H1 (cell line): ENCODE measurements at regions not wholly inside any gene's neighbourhood (a gene's known extent, or its start where the extent isn't known, plus 50 kb on each side); places are given as distances from the start of the nearest gene placed in this dataset.

Source experiments
- CTCF ChIA-PET: fragments of 300-600 bp; sonication (Branson Sonifier 250); formaldehyde crosslinking; loops from one replicate; lab custom pipeline; 2021; ENCODE audit not compliant: partially characterized antibody; lab: Charles Lee
- POLR2A ChIA-PET: fragments of 300-600 bp; sonication (Branson Sonifier 250); formaldehyde crosslinking; loops from one replicate; lab custom pipeline; 2021; ENCODE audit warnings: inconsistent platforms; ENCODE audit not compliant: partially characterized antibody; lab: Charles Lee
- DNase-seq, 2 experiments: peaks; one replicate each; pipeline versions ENCODE4 v3.0.0 to v3.0.0-alpha.2; 2010 to 2022; ENCODE audit warnings: low spot score in 2 of 2, low read depth in 1 of 2, mixed read lengths in 1 of 2
- FAIRE-seq: peaks from 2 replicates; lab custom pipeline; 2011; peaks lifted over from hg19 to GRCh38; lab: Jason Lieb, UNC
- H2AFZ ChIP-seq: 2 replicates; pipeline ENCODE4 v1.8.1; 2012; ENCODE audit warnings: low read length, inconsistent platforms
- H2AK5ac ChIP-seq: 2 replicates; pipeline ENCODE4 v1.6.1; 2013; ENCODE audit warnings: low read depth, low read length
- H2BK120ac ChIP-seq: replicated peaks from 2 replicates; pipeline ENCODE3; 2013; ENCODE audit warnings: low read depth, low read length, inconsistent platforms
- H2BK12ac ChIP-seq: 2 replicates; pipeline ENCODE4 v1.6.1; 2013; ENCODE audit warnings: low read depth, low read length
- H2BK15ac ChIP-seq: 2 replicates; pipeline ENCODE4 v1.6.1; 2013; ENCODE audit warnings: low read length
- H2BK20ac ChIP-seq: 2 replicates; pipeline ENCODE4 v1.6.1; 2013; ENCODE audit warnings: low read length
- H2BK5ac ChIP-seq: 2 replicates; pipeline ENCODE4 v1.6.1; 2013; ENCODE audit warnings: low read depth, low read length
- H3K14ac ChIP-seq: 2 replicates; pipeline ENCODE4 v1.6.1; 2013; ENCODE audit warnings: inconsistent platforms; ENCODE audit not compliant: insufficient read length
- H3K18ac ChIP-seq: 2 replicates; pipeline ENCODE4 v1.6.1; 2013; ENCODE audit warnings: low read length; ENCODE audit errors: extremely low read depth
- H3K23ac ChIP-seq: 2 replicates; pipeline ENCODE4 v1.6.1; 2013; ENCODE audit warnings: inconsistent platforms; ENCODE audit not compliant: insufficient read length
- H3K23me2 ChIP-seq: 2 replicates; pipeline ENCODE4 v1.6.1; 2013; ENCODE audit warnings: low read depth, low read length
- H3K27ac ChIP-seq: 2 replicates; pipeline ENCODE4 v1.6.1; 2011; ENCODE audit warnings: low read depth, low read length, inconsistent platforms
- H3K27me3 ChIP-seq, 4 experiments: replicated peaks in 1 of 4; 1 replicate in 1 of 4; 2 replicates in 3 of 4; pipeline versions ENCODE4 v1.6.1 to v1.8.1; 2011 to 2013; ENCODE audit warnings: low read length in 3 of 4, mild to moderate bottlenecking in 3 of 4, inconsistent platforms in 2 of 4, mixed read lengths in 2 of 4, moderate library complexity in 1 of 4; ENCODE audit not compliant: control insufficient read depth in 3 of 4, insufficient read depth in 3 of 4; ENCODE audit errors: extremely low read depth in 1 of 4
- H3K36me3 ChIP-seq, 4 experiments: 2 replicates each; pipeline versions ENCODE4 v1.6.1 to v1.8.1; 2011 to 2013; ENCODE audit warnings: mild to moderate bottlenecking in 4 of 4, low read length in 3 of 4, moderate library complexity in 2 of 4, control low read depth in 1 of 4, inconsistent platforms in 1 of 4; ENCODE audit not compliant: insufficient read depth in 4 of 4, control insufficient read depth in 2 of 4
- H3K4ac ChIP-seq: replicated peaks from 2 replicates; pipeline ENCODE3; 2013; ENCODE audit warnings: low read length, low read depth, mixed read lengths, inconsistent platforms; ENCODE audit not compliant: insufficient read length
- H3K4me1 ChIP-seq, 4 experiments: replicated peaks in 1 of 4; 1 replicate in 1 of 4; 2 replicates in 3 of 4; pipeline versions ENCODE4 v1.6.1 to v1.8.1; 2011 to 2013; ENCODE audit warnings: low read length in 3 of 4, inconsistent platforms in 2 of 4, mixed read lengths in 1 of 4; ENCODE audit not compliant: insufficient read depth in 4 of 4, control insufficient read depth in 3 of 4
- H3K4me2 ChIP-seq, 2 experiments: 2 replicates each; pipeline versions ENCODE4 v1.6.1 to v1.8.1; 2011 to 2013; ENCODE audit warnings: low read depth in 2 of 2, low read length in 2 of 2, control low read depth in 1 of 2, inconsistent platforms in 1 of 2, mild to moderate bottlenecking in 1 of 2; ENCODE audit not compliant: insufficient read depth in 1 of 2
- H3K4me3 ChIP-seq, 4 experiments: fragments of 200-600, 300-600 bp in 1 of 4; sonication (generic), shearing (Covaris generic), sonication (Bioruptor Twin) in 1 of 4; 2 replicates each; pipeline versions ENCODE4 v1.5.1 to v1.8.1; 2011 to 2016; ENCODE audit warnings: low read length in 4 of 4, low read depth in 3 of 4, control low read depth in 2 of 4, inconsistent platforms in 2 of 4, mild to moderate bottlenecking in 2 of 4, mixed read lengths in 1 of 4, moderate library complexity in 1 of 4; ENCODE audit not compliant: insufficient read depth in 2 of 4; ENCODE audit errors: extremely low read depth in 1 of 4
- H3K56ac ChIP-seq: replicated peaks from 2 replicates; pipeline ENCODE3; 2013; ENCODE audit warnings: low read depth, mild to moderate bottlenecking, mixed read lengths, low read length, inconsistent platforms; ENCODE audit not compliant: insufficient read length
- H3K79me1 ChIP-seq: 2 replicates; pipeline ENCODE4 v1.6.1; 2013; ENCODE audit warnings: low read depth, low read length, control low read depth
- H3K79me2 ChIP-seq, 2 experiments: 2 replicates each; pipeline versions ENCODE4 v1.6.1 to v1.8.1; 2012 to 2013; ENCODE audit warnings: low read length in 2 of 2, mild to moderate bottlenecking in 2 of 2, inconsistent platforms in 1 of 2; ENCODE audit not compliant: insufficient read depth in 2 of 2, control insufficient read depth in 1 of 2
- H3K9ac ChIP-seq, 4 experiments: replicated peaks in 1 of 4; 1 replicate in 1 of 4; 2 replicates in 3 of 4; pipeline versions ENCODE4 v1.6.1 to v1.8.1; 2011 to 2013; ENCODE audit warnings: low read depth in 3 of 4, low read length in 3 of 4, control low read depth in 2 of 4, mild to moderate bottlenecking in 2 of 4, moderate library complexity in 2 of 4, inconsistent platforms in 1 of 4; ENCODE audit errors: extremely low read depth in 1 of 4
- H3K9me3 ChIP-seq, 2 experiments: 2 replicates each; pipeline versions ENCODE4 v1.6.1 to v1.8.1; 2012 to 2013; ENCODE audit warnings: mild to moderate bottlenecking in 2 of 2, moderate library complexity in 2 of 2, control low read depth in 1 of 2, inconsistent platforms in 1 of 2, low read depth in 1 of 2, low read length in 1 of 2, mixed read lengths in 1 of 2; ENCODE audit not compliant: insufficient read depth in 2 of 2
- H4K20me1 ChIP-seq, 2 experiments: replicated peaks in 1 of 2; 2 replicates each; pipeline versions ENCODE3 to v1.8.1; 2011 to 2013; ENCODE audit warnings: inconsistent platforms in 2 of 2, low read length in 2 of 2, mild to moderate bottlenecking in 1 of 2; ENCODE audit not compliant: insufficient read depth in 2 of 2, control insufficient read depth in 1 of 2
- H4K5ac ChIP-seq: 2 replicates; pipeline ENCODE4 v1.6.1; 2013; ENCODE audit warnings: low read length, low read depth, mixed read lengths, inconsistent platforms; ENCODE audit not compliant: insufficient read length
- H4K8ac ChIP-seq: 2 replicates; pipeline ENCODE4 v1.8.0; 2013; ENCODE audit warnings: mild to moderate bottlenecking, moderate library complexity, low read length, inconsistent platforms; ENCODE audit not compliant: insufficient read depth; ENCODE audit errors: extremely low read depth
- H4K91ac ChIP-seq: replicated peaks from 2 replicates; pipeline ENCODE3; 2013; ENCODE audit warnings: low read length, mixed read lengths, inconsistent platforms; ENCODE audit not compliant: insufficient read length
- CBX8 ChIP-seq: fragments of 300-800, 300-1000 bp; sonication (generic); IDR thresholded peaks from 2 replicates; pipeline ENCODE4 v1.7.1; 2016; ENCODE audit warnings: low read depth, low read length, borderline replicate concordance
- CEBPB ChIP-seq: IDR thresholded peaks from 2 replicates; pipeline ENCODE4 v1.6.1; 2012; ENCODE audit warnings: low read depth, low read length
- E2F6 ChIP-seq: IDR thresholded peaks from 2 replicates; pipeline ENCODE4 v1.6.1; 2012; ENCODE audit warnings: inconsistent platforms
- EGR1 ChIP-seq: IDR thresholded peaks from 2 replicates; pipeline ENCODE4 v1.6.1; 2011; ENCODE audit warnings: low read depth, low read length, borderline replicate concordance
- GABPA ChIP-seq: IDR thresholded peaks from 2 replicates; pipeline ENCODE4 v1.6.1; 2011; ENCODE audit warnings: mild to moderate bottlenecking, low read length, moderate library complexity, borderline replicate concordance; ENCODE audit not compliant: insufficient read depth
- JUN ChIP-seq: IDR thresholded peaks from 2 replicates; pipeline ENCODE4 v1.6.1; 2011; ENCODE audit warnings: low read depth, mild to moderate bottlenecking, improper control_type of control experiment, low read length
- MAX ChIP-seq: IDR thresholded peaks from 2 replicates; pipeline ENCODE4 v1.6.1; 2012; ENCODE audit warnings: inconsistent platforms
- POLR2AphosphoS5 ChIP-seq: IDR thresholded peaks from 2 replicates; pipeline ENCODE4 v1.6.1; 2011; ENCODE audit warnings: low read depth, low read length
- RAD21 ChIP-seq, 2 experiments: IDR thresholded peaks in 1 of 2; conservative IDR thresholded peaks in 1 of 2; 2 replicates each; pipeline ENCODE4 v1.6.1; 2011; ENCODE audit warnings: low read depth in 2 of 2, low read length in 2 of 2, improper control_type of control experiment in 1 of 2, inconsistent platforms in 1 of 2, mild to moderate bottlenecking in 1 of 2, moderate library complexity in 1 of 2
- WGBS, 2 experiments: shearing (Covaris generic) in 1 of 2; methylation state at CpG; one replicate each; pipeline versions ENCODE4 v1.1.6 to v1.1.7; 2013 to 2015; ENCODE audit warnings: low lambda C conversion rate in 2 of 2, mixed read lengths in 2 of 2, inconsistent platforms in 1 of 2, low coverage in 1 of 2, missing lambda C conversion rate in 1 of 2; ENCODE audit not compliant: insufficient replicate concordance in 2 of 2, insufficient coverage in 1 of 2, insufficient read length in 1 of 2; ENCODE audit errors: extremely low coverage in 1 of 2, missing lambda C conversion rate in 1 of 2; 5-methylcytosine and 5-hydroxymethylcytosine counted together

DNA sequence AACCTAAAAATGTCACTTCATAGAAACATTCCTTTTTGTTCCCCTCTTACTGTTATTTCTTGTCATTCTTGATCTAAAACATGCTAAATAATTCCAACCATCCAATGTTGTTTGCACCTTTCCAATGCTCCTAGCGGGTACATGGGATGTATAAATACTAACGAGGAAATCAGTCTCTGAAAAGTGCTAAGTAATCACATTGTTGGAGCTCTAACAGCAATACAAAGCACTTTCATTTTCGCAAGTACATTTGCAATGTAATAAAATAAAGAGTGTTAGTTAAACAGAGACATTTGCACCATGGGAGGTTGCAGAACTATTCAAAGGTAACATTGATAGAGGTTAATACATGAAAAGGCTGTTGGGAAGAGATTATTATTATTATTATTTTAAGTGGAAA lies 286.2 kb upstream of the ACVR2A start:
- Histone ChIP-seq H3K27me3 (no peaks in the 10 kb centered on the region), H4K91ac (no peak overlapping the region), H2AFZ (no peak overlapping the region), H2BK20ac (no peak overlapping the region), H3K79me1 (no peaks in the 10 kb centered on the region), H4K8ac (no peak overlapping the region), H3K14ac (no peak overlapping the region), H3K23ac (no peak overlapping the region), H3K4me1 (no peaks in the 10 kb centered on the region), H4K20me1 (no peaks in the 10 kb centered on the region), H2BK120ac (no peak overlapping the region), H3K4me3 (no peak overlapping the region), H2BK5ac (no peak overlapping the region), H3K23me2 (no peaks in the 10 kb centered on the region), H3K9me3 (no peaks in the 10 kb centered on the region), H3K56ac (no peak overlapping the region), H2AK5ac (no peak overlapping the region), H2BK12ac (no peak overlapping the region), H3K27ac (no peak overlapping the region), H2BK15ac (no peak overlapping the region), H3K4ac (no peak overlapping the region), H3K79me2 (no peaks in the 10 kb centered on the region), H3K18ac (no peak overlapping the region), H4K5ac (no peak overlapping the region), H3K9ac (no peak overlapping the region), H3K36me3 (no peaks in the 10 kb centered on the region), H3K4me2 (no peak overlapping the region)
- FAIRE-seq (no peak), DNase-seq (no peak)
- POLR2A ChIA-PET, result no interaction called here
- TF ChIP-seq CEBPB, result no peak
- TF ChIP-seq GABPA, result no peak
- TF ChIP-seq E2F6, result no peak
- TF ChIP-seq MAX, result no peak
- TF ChIP-seq RAD21 (IDR thresholded peaks at IDR 0.05 in 1 of 2, conservative IDR thresholded peaks at IDR 0.05 in 1 of 2; ENCODE audit: low read depth in 2 of 2, low read length in 2 of 2), result no peak
- no peak for TF ChIP-seq CBX8
- TF ChIP-seq EGR1, result no peak
- TF ChIP-seq POLR2AphosphoS5, result no peak
- TF ChIP-seq JUN, result no peak
- WGBS, 2 experiments, result 94% methylated on average over 3 of the region's 3 CpGs; no CpG with 5 or more reads in 1 of the 2 experiments
- CTCF ChIA-PET, result no interaction called here
